Lung (tissue), 11 donors: ENCODE measurements at regions not wholly inside any gene's neighbourhood (a gene's known extent, or its start where the extent isn't known, plus 50 kb on each side); places are given as distances from the start of the nearest gene placed in this dataset.

Source experiments
- ATAC-seq: fragments of 200-7000 bp; cut with Tn5 transposase; one replicate; pipeline ENCODE4 v1.9.1; 2020; ENCODE audit warnings: moderate number of reproducible peaks; ENCODE audit not compliant: insufficient read depth, low FRiP score
- DNase-seq, 3 donors: peaks; one replicate each; pipeline ENCODE4 v3.0.0-alpha.2; 2013 to 2017
- H3K27ac ChIP-seq, 2 donors: one replicate each; pipeline ENCODE4 v1.5.1; 2013; ENCODE audit warnings: mild to moderate bottlenecking in 2 of 2, moderate library complexity in 2 of 2, control low read depth in 1 of 2, inconsistent platforms in 1 of 2, low read depth in 1 of 2, low read length in 1 of 2
- H3K27me3 ChIP-seq, 3 donors: one replicate each; pipeline ENCODE4 v1.5.1; 2013; ENCODE audit warnings: low read length in 2 of 3; ENCODE audit not compliant: control insufficient read depth in 3 of 3, insufficient read depth in 3 of 3
- H3K36me3 ChIP-seq, 4 donors: one replicate each; pipeline ENCODE4 v1.5.1; 2013; ENCODE audit warnings: low read length in 4 of 4, mild to moderate bottlenecking in 1 of 4, moderate library complexity in 1 of 4; ENCODE audit not compliant: control insufficient read depth in 4 of 4, insufficient read depth in 4 of 4
- H3K4me1 ChIP-seq, 5 donors: one replicate each; pipeline ENCODE4 v1.5.1; 2013; ENCODE audit warnings: low read length in 5 of 5, mild to moderate bottlenecking in 2 of 5, moderate library complexity in 1 of 5; ENCODE audit not compliant: control insufficient read depth in 5 of 5, insufficient read depth in 5 of 5
- H3K4me3 ChIP-seq: one replicate; pipeline ENCODE4 v1.5.1; 2013; ENCODE audit warnings: mild to moderate bottlenecking, control low read depth, moderate library complexity
- H3K9ac ChIP-seq, 2 donors: one replicate each; pipeline ENCODE4 v1.5.1; 2013; ENCODE audit warnings: low read length in 2 of 2, control low read depth in 1 of 2; ENCODE audit not compliant: insufficient read depth in 1 of 2
- H3K9me3 ChIP-seq, 4 donors: one replicate each; pipeline ENCODE4 v1.5.1; 2013; ENCODE audit warnings: low read length in 3 of 4, mild to moderate bottlenecking in 1 of 4, moderate library complexity in 1 of 4; ENCODE audit not compliant: control insufficient read depth in 4 of 4, insufficient read depth in 3 of 4
- CTCF ChIP-seq: IDR thresholded peaks from 2 replicates; pipeline ENCODE4 v1.5.1; 2012; ENCODE audit warnings: mild to moderate bottlenecking; ENCODE audit errors: control extremely low read depth, extremely low read depth
- WGBS, 2 donors: extraction: QIAGEN DNeasy Blood & Tissue Kit; methylation state at CpG; one replicate each; pipeline ENCODE4 v1.1.7; 2013; 5-methylcytosine and 5-hydroxymethylcytosine counted together
- donor health status: control.
- donor health status: control.
- donor health status: Bipolar disorder and iron deficiency.
- donor health status: healthy.
- donor health status: DM: yes; HTN: yes; CAD: no.

- H3K4me3 ChIP-seq = no peak overlapping the region
- H3K27me3 ChIP-seq = no peaks in the 10 kb centered on the region
- H3K4me1 ChIP-seq = peaks cover 0 to 3% (median 0%) of the 10 kb centered on the region in 5 donors
- DNase-seq (no peak), ATAC-seq (no peak)
- H3K9me3 ChIP-seq = no peaks in the 10 kb centered on the region
- no peak overlapping the region for H3K27ac ChIP-seq
- TF ChIP-seq CTCF = no peak
- no peak overlapping the region for H3K9ac ChIP-seq
- no peaks in the 10 kb centered on the region for H3K36me3 ChIP-seq
- WGBS, 2 donors = 82 to 96% methylated on average over 5 of the region's 5 CpGs
Measured at GRCh38 chr6:18664401-18664800, 277.3 kb downstream of the RNF144B start.

GRCh38 chr6:18667612-18668011 lies 280.5 kb downstream of the RNF144B start:
- Histone ChIP-seq H3K9me3 (no peaks in the 10 kb centered on the region), H3K27me3 (peaks cover 0 to 3% (median 0%) of the 10 kb centered on the region in 3 donors), H3K4me1 (peaks cover 0 to 3% (median 0%) of the 10 kb centered on the region in 5 donors), H3K36me3 (no peaks in the 10 kb centered on the region), H3K9ac (no peak overlapping the region), H3K27ac (no peak overlapping the region), H3K4me3 (no peak overlapping the region)
- 37 to 59% methylated on average over 2 of the region's 2 CpGs for WGBS, 2 donors
- DNase-seq (no peak), ATAC-seq (no peak)
- TF ChIP-seq CTCF = no peak

- ATAC-seq = no peak
Measured at GRCh38 chr6:18668994-18669393, 281.8 kb downstream of the RNF144B start.

More at GRCh38 chr6:18668994-18669393, 281.8 kb downstream of the RNF144B start:
- H3K27ac ChIP-seq = no peak overlapping the region
- H3K27me3 ChIP-seq = peaks cover 0 to 3% (median 0%) of the 10 kb centered on the region in 3 donors
- H3K36me3 ChIP-seq = no peaks in the 10 kb centered on the region
- peaks cover 0 to 3% (median 0%) of the 10 kb centered on the region in 5 donors for H3K4me1 ChIP-seq
- no peak overlapping the region for H3K9ac ChIP-seq
- TF ChIP-seq CTCF = no peak
- WGBS, 2 donors = 76 to 87% methylated on average over 3 of the region's 3 CpGs
- no peak overlapping the region for H3K4me3 ChIP-seq
- H3K9me3 ChIP-seq = no peaks in the 10 kb centered on the region
- DNase-seq = no peak
